ENCODE measurements at regions not wholly inside any gene's neighbourhood (a gene's known extent, or its start where the extent isn't known, plus 50 kb on each side); places are given as distances from the start of the nearest gene placed in this dataset.

DNA sequence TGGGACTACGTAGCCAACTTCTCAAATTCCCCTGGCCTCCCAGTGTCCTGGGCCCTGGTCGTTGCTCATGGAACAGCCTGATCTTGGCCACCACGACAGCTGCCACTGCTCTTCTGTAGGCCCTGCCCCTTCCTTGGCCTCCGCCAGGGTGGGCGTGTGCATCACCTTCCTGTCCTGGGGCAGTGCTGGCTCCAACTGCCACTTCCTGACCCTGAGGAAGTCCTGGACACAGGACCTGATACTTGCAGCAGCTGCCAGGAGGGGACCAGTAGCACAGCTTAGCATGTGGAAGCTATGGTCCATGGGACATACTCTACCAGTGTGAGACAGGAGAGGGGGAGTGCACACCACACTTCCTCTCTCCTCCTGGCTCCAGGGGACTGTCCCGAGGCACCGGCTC, 145.2 kb downstream of the TENT4A start:
- TF ChIP-seq CTCF (IDR thresholded peaks at IDR 0.05): no peak
- TF ChIP-seq POLR2A (IDR thresholded peaks at IDR 0.05): no peak
